ENCODE measurements at regions not wholly inside any gene's neighbourhood (a gene's known extent, or its start where the extent isn't known, plus 50 kb on each side); places are given as distances from the start of the nearest gene placed in this dataset.

GRCh38 chr11:29943347-29943746, 73.5 kb downstream of the KCNA4 start:
- TF ChIP-seq CTCF (IDR thresholded peaks at IDR 0.05; ENCODE audit: extremely low read depth in 1 of 2, insufficient read depth in 1 of 2, low read depth in 1 of 2, low read length in 2 of 2) (no peak), POLR2A (IDR thresholded peaks at IDR 0.05; ENCODE audit: low read depth, low read length) (no peak), JUN (IDR thresholded peaks at IDR 0.05; ENCODE audit: borderline replicate concordance, insufficient read depth, insufficient read length, low read depth) (no peak), MAX (IDR thresholded peaks at IDR 0.05; ENCODE audit: insufficient read depth, insufficient read length) (no peak), FOS (IDR thresholded peaks at IDR 0.05; ENCODE audit: borderline replicate concordance, insufficient read depth, low read length) (no peak), MYC (IDR thresholded peaks at IDR 0.05; ENCODE audit: low read depth, low read length) (no peak)
- dilution Hi-C loops (cut with MboI; ENCODE audit: extremely low pct_ligation_motif_present, low sequenced_read_pairs) (no loop called here), intact Hi-C loops (cut with micrococcal nuclease) (no loop called here)
- Histone ChIP-seq H3K9ac (replicated peaks; ENCODE audit: extremely low read depth, insufficient read depth, low read length) (no peak overlapping the region), H3K27me3 (ENCODE audit: control insufficient read depth in 2 of 2, insufficient read depth in 2 of 2, low read length in 2 of 2) (no peaks in the 10 kb centered on the region), H3K9me1 (replicated peaks; ENCODE audit: control insufficient read depth, extremely low read depth, insufficient read depth, low read length) (no peaks in the 10 kb centered on the region), H3K4me2 (ENCODE audit: insufficient read depth, low read length) (no peak overlapping the region), H3K4me3 (replicated peaks in 1 of 3; ENCODE audit: insufficient read depth in 1 of 3, low read depth in 1 of 3, low read length in 3 of 3) (no peak overlapping the region), H3K9me3 (replicated peaks; ENCODE audit: control insufficient read depth, insufficient read depth, low read length) (no peaks in the 10 kb centered on the region), H3K27ac (ENCODE audit: insufficient read depth, low read depth, low read length) (no peak overlapping the region), H3K4me1 (ENCODE audit: control insufficient read depth, extremely low read depth, insufficient read depth, low read length) (no peaks in the 10 kb centered on the region), H3K36me3 (ENCODE audit: control insufficient read depth in 2 of 2, extremely low read depth in 1 of 2, insufficient read depth in 2 of 2, low read length in 2 of 2) (no peaks in the 10 kb centered on the region), H4K20me1 (replicated peaks; ENCODE audit: control insufficient read depth, extremely low read depth, insufficient read depth, low read length) (no peaks in the 10 kb centered on the region), H3K79me2 (ENCODE audit: control insufficient read depth, insufficient read depth, low read length) (no peaks in the 10 kb centered on the region), H2AFZ (ENCODE audit: low read depth, low read length) (no peak overlapping the region)
- DNase-seq (ENCODE audit: low read depth, low spot score) (no peak), FAIRE-seq (no peak)
- ChIA-PET CTCF (no interaction called here), POLR2A (no interaction called here)
- no TSS peak for BruUV-seq (replicated peaks)

- CTCF ChIA-PET = no interaction called here
- TF ChIP-seq MAX (IDR thresholded peaks at IDR 0.05; ENCODE audit: insufficient read depth, insufficient read length) (no peak), FOS (IDR thresholded peaks at IDR 0.05; ENCODE audit: borderline replicate concordance, insufficient read depth, low read length) (no peak), POLR2AphosphoS5 (IDR thresholded peaks at IDR 0.05; ENCODE audit: insufficient read depth, low read depth, low read length) (no peak), JUN (IDR thresholded peaks at IDR 0.05; ENCODE audit: borderline replicate concordance, insufficient read depth, insufficient read length, low read depth) (no peak), MYC (IDR thresholded peaks at IDR 0.05; ENCODE audit: low read depth, low read length) (no peak), POLR2A (IDR thresholded peaks at IDR 0.05; ENCODE audit: low read depth, low read length) (no peak), EZH2 (IDR thresholded peaks at IDR 0.05; ENCODE audit: borderline replicate concordance, low read depth, low read length, severe bottlenecking) (no peak), GATA2 (IDR thresholded peaks at IDR 0.05; ENCODE audit: insufficient read depth, insufficient read length, low read depth, low read length) (no peak), CTCF (IDR thresholded peaks at IDR 0.05; ENCODE audit: extremely low read depth in 1 of 2, insufficient read depth in 1 of 2, low read depth in 1 of 2, low read length in 2 of 2) (no peak)
- intact Hi-C loops (cut with micrococcal nuclease) = no loop called here
Observed at GRCh38 chr11:29937526-29937925, 79.3 kb downstream of the KCNA4 start.

More at GRCh38 chr11:29937526-29937925, 79.3 kb downstream of the KCNA4 start:
- H3K27ac ChIP-seq (ENCODE audit: insufficient read depth, low read depth, low read length) = no peak overlapping the region
- no peak for FAIRE-seq
- no peaks in the 10 kb centered on the region for H4K20me1 ChIP-seq (replicated peaks; ENCODE audit: control insufficient read depth, extremely low read depth, insufficient read depth, low read length)
- no peak overlapping the region for H2AFZ ChIP-seq (ENCODE audit: low read depth, low read length)
- H3K27me3 ChIP-seq (ENCODE audit: control insufficient read depth in 2 of 2, insufficient read depth in 2 of 2, low read length in 2 of 2) = no peaks in the 10 kb centered on the region
- H3K36me3 ChIP-seq (ENCODE audit: control insufficient read depth in 2 of 2, extremely low read depth in 1 of 2, insufficient read depth in 2 of 2, low read length in 2 of 2) = no peaks in the 10 kb centered on the region
- no peak overlapping the region for H3K4me3 ChIP-seq (replicated peaks in 1 of 3; ENCODE audit: insufficient read depth in 1 of 3, low read depth in 1 of 3, low read length in 3 of 3)
- H3K9ac ChIP-seq (replicated peaks; ENCODE audit: extremely low read depth, insufficient read depth, low read length) = no peak overlapping the region
- dilution Hi-C loops (cut with MboI; ENCODE audit: extremely low pct_ligation_motif_present, low sequenced_read_pairs) = no loop called here
- H3K79me2 ChIP-seq (ENCODE audit: control insufficient read depth, insufficient read depth, low read length) = no peaks in the 10 kb centered on the region
- H3K4me2 ChIP-seq (ENCODE audit: insufficient read depth, low read length) = no peak overlapping the region
- POLR2A ChIA-PET = no interaction called here
- no peaks in the 10 kb centered on the region for H3K9me3 ChIP-seq (replicated peaks; ENCODE audit: control insufficient read depth, insufficient read depth, low read length)
- no peak for DNase-seq (ENCODE audit: low read depth, low spot score)
- no peaks in the 10 kb centered on the region for H3K9me1 ChIP-seq (replicated peaks; ENCODE audit: control insufficient read depth, extremely low read depth, insufficient read depth, low read length)
- no TSS peak for BruUV-seq (replicated peaks)
- no peaks in the 10 kb centered on the region for H3K4me1 ChIP-seq (ENCODE audit: control insufficient read depth, extremely low read depth, insufficient read depth, low read length)
